DND-41 (cell line): ENCODE measurements at regions not wholly inside any gene's neighbourhood (a gene's known extent, or its start where the extent isn't known, plus 50 kb on each side); places are given as distances from the start of the nearest gene placed in this dataset.
A peak's percentile ranks its signal among the peaks of the same experiment; 100 is the strongest.

ENCODE experiments used
- ATAC-seq: fragments of 200-7000 bp; cut with Tn5 transposase; 3 replicates; pipeline ENCODE4 v1.9.1; 2021; ENCODE audit warnings: low read depth; ENCODE audit not compliant: insufficient read depth
- DNase-seq: peaks from one replicate; pipeline ENCODE4 v3.0.0-alpha.2; 2020
- H2AFZ ChIP-seq: 2 replicates; pipeline ENCODE4 v1.6.0; 2012; ENCODE audit warnings: low read depth, low read length
- H3K27ac ChIP-seq: 2 replicates; pipeline ENCODE4 v1.5.1; 2012; ENCODE audit warnings: low read length, inconsistent platforms
- H3K27me3 ChIP-seq: fragments of 200-600 bp; sonication (generic); 2 replicates; pipeline ENCODE4 v1.6.0; 2012; ENCODE audit warnings: low read length, mild to moderate bottlenecking, inconsistent platforms; ENCODE audit not compliant: insufficient read depth, poor library complexity
- H3K36me3 ChIP-seq: 2 replicates; pipeline ENCODE4 v1.5.1; 2012; ENCODE audit warnings: low read length, inconsistent platforms; ENCODE audit not compliant: insufficient read depth
- H3K4me1 ChIP-seq: 2 replicates; pipeline ENCODE4 v1.5.1; 2012; ENCODE audit warnings: mild to moderate bottlenecking, low read length; ENCODE audit not compliant: insufficient read depth
- H3K4me2 ChIP-seq: 2 replicates; pipeline ENCODE4 v1.6.0; 2012; ENCODE audit warnings: mild to moderate bottlenecking, moderate library complexity, low read length, inconsistent platforms; ENCODE audit not compliant: insufficient read depth
- H3K4me3 ChIP-seq, 2 experiments: fragments of 200-600 bp in 1 of 2; shearing (Covaris generic) in 1 of 2; 2 replicates each; pipeline ENCODE4 v1.5.1; 2012 to 2016; ENCODE audit warnings: inconsistent platforms in 2 of 2, low read length in 2 of 2, mild to moderate bottlenecking in 2 of 2, low read depth in 1 of 2, moderate library complexity in 1 of 2
- H3K79me2 ChIP-seq: 2 replicates; pipeline ENCODE4 v1.6.0; 2012; ENCODE audit warnings: low read length, inconsistent platforms; ENCODE audit not compliant: insufficient read depth
- H3K9ac ChIP-seq: 2 replicates; pipeline ENCODE4 v1.6.0; 2012; ENCODE audit warnings: low read depth, mild to moderate bottlenecking, inconsistent platforms, low read length, moderate library complexity
- H3K9me3 ChIP-seq: 2 replicates; pipeline ENCODE4 v1.5.1; 2012; ENCODE audit warnings: low read length, moderate library complexity, mild to moderate bottlenecking, inconsistent platforms; ENCODE audit not compliant: insufficient read depth, severe bottlenecking
- H4K20me1 ChIP-seq: 2 replicates; pipeline ENCODE4 v1.6.0; 2012; ENCODE audit warnings: low read length; ENCODE audit not compliant: insufficient read depth
- CTCF ChIP-seq: IDR thresholded peaks from 2 replicates; pipeline ENCODE4 v1.5.1; 2012; ENCODE audit warnings: borderline replicate concordance, low read length, moderate library complexity, mild to moderate bottlenecking; ENCODE audit not compliant: poor library complexity, severe bottlenecking; ENCODE audit errors: extremely low read depth
- EZH2 ChIP-seq: IDR thresholded peaks from 3 replicates; pipeline ENCODE4 v1.6.1; 2012; ENCODE audit warnings: borderline replicate concordance, low read depth, mild to moderate bottlenecking, moderate library complexity, low read length, inconsistent platforms; ENCODE audit not compliant: severe bottlenecking

- Histone ChIP-seq H3K4me1 (no peaks in the 10 kb centered on the region), H2AFZ (no peak overlapping the region), H3K4me3 (no peak overlapping the region), H3K36me3 (no peaks in the 10 kb centered on the region), H3K9ac (no peak overlapping the region), H3K4me2 (no peak overlapping the region), H3K79me2 (no peaks in the 10 kb centered on the region), H4K20me1 (no peaks in the 10 kb centered on the region), H3K9me3 (no peaks in the 10 kb centered on the region), H3K27ac (no peak overlapping the region), H3K27me3 (peaks cover 3% of the 10 kb centered on the region)
- ATAC-seq (peak; percentile 47; the same call in 1 of the 3 replicates), DNase-seq (peak; percentile 7)
- TF ChIP-seq EZH2: no peak
- no peak for TF ChIP-seq CTCF
Observed at GRCh38 chr2:19540739-19541525, 182.5 kb upstream of the OSR1 start.

- DNase-seq: no peak
- H3K36me3 ChIP-seq: no peaks in the 10 kb centered on the region
- H3K4me3 ChIP-seq: no peak overlapping the region
- H4K20me1 ChIP-seq: no peaks in the 10 kb centered on the region
- ATAC-seq: no peak
- no peak overlapping the region for H3K4me2 ChIP-seq
- no peaks in the 10 kb centered on the region for H3K9me3 ChIP-seq
- no peak for TF ChIP-seq CTCF
- no peak for TF ChIP-seq EZH2
- H2AFZ ChIP-seq: no peak overlapping the region
- no peaks in the 10 kb centered on the region for H3K79me2 ChIP-seq
- H3K4me1 ChIP-seq: no peaks in the 10 kb centered on the region
- peaks cover 3% of the 10 kb centered on the region for H3K27me3 ChIP-seq
- no peak overlapping the region for H3K9ac ChIP-seq
- H3K27ac ChIP-seq: no peak overlapping the region
Observed at GRCh38 chr2:19538411-19538963, 180.1 kb upstream of the OSR1 start.

GRCh38 chr2:19536136-19536535, 177.7 kb upstream of the OSR1 start:
- DNase-seq: no peak
- peaks cover 3% of the 10 kb centered on the region for H3K27me3 ChIP-seq

More at GRCh38 chr2:19536136-19536535, 177.7 kb upstream of the OSR1 start:
- no peak overlapping the region for H2AFZ ChIP-seq
- H3K9ac ChIP-seq: no peak overlapping the region
- no peak overlapping the region for H3K4me3 ChIP-seq
- H3K36me3 ChIP-seq: no peaks in the 10 kb centered on the region
- no peaks in the 10 kb centered on the region for H3K4me1 ChIP-seq
- no peak overlapping the region for H3K27ac ChIP-seq
- no peak for TF ChIP-seq EZH2
- TF ChIP-seq CTCF: no peak
- no peaks in the 10 kb centered on the region for H3K79me2 ChIP-seq
- no peak for ATAC-seq
- H4K20me1 ChIP-seq: no peaks in the 10 kb centered on the region
- H3K9me3 ChIP-seq: no peaks in the 10 kb centered on the region
- no peak overlapping the region for H3K4me2 ChIP-seq
